Liver (tissue), 3 donors: ENCODE measurements at regions not wholly inside any gene's neighbourhood (a gene's known extent, or its start where the extent isn't known, plus 50 kb on each side); places are given as distances from the start of the nearest gene placed in this dataset.

Source experiments
- CTCF ChIP-seq: fragments of 150-350 bp; IDR thresholded peaks from 2 replicates; pipeline ENCODE4 v1.5.1; 2017; ENCODE audit warnings: improper control_type of control experiment, low read depth, low read length; ENCODE audit not compliant: missing input control
- GABPA ChIP-seq, 2 donors: IDR thresholded peaks in 1 of 2; conservative IDR thresholded peaks in 1 of 2; 2 replicates each; pipeline ENCODE4 v1.6.1; 2016; ENCODE audit warnings: antibody characterized with exemption in 2 of 2, mild to moderate bottlenecking in 1 of 2, moderate library complexity in 1 of 2
- JUND ChIP-seq, 2 donors: IDR thresholded peaks; 2 replicates each; pipeline ENCODE4 v1.6.1; 2016; ENCODE audit warnings: antibody characterized with exemption in 2 of 2
- MAX ChIP-seq: IDR thresholded peaks from 2 replicates; pipeline ENCODE4 v1.6.1; 2016; ENCODE audit warnings: antibody characterized with exemption
- REST ChIP-seq: IDR thresholded peaks from 2 replicates; pipeline ENCODE4 v1.6.1; 2016; ENCODE audit warnings: antibody characterized with exemption, mild to moderate bottlenecking
- RXRA ChIP-seq, 2 donors: IDR thresholded peaks; 2 replicates each; pipeline ENCODE4 v1.6.1; 2017 to 2018; ENCODE audit warnings: antibody characterized with exemption in 2 of 2, mild to moderate bottlenecking in 1 of 2
- TAF1 ChIP-seq: conservative IDR thresholded peaks from 2 replicates; pipeline ENCODE4 v1.6.1; 2016; ENCODE audit warnings: antibody characterized with exemption, mild to moderate bottlenecking
- YY1 ChIP-seq: IDR thresholded peaks from 2 replicates; pipeline ENCODE4 v1.6.1; 2016; ENCODE audit warnings: antibody characterized with exemption, mild to moderate bottlenecking
- donor health status: healthy.
- donor health status: healthy.

GRCh38 chr22:26953012-26953883 is 295.9 kb downstream of the MIAT start:
- TF ChIP-seq REST (no peak), YY1 (no peak), CTCF (no peak), JUND (IDR thresholded peaks at IDR 0.05) (no peak), TAF1 (no peak), MAX (no peak), GABPA (IDR thresholded peaks at IDR 0.05 in 1 of 2, conservative IDR thresholded peaks at IDR 0.05 in 1 of 2) (no peak), RXRA (IDR thresholded peaks at IDR 0.05) (no peak)
